Panc1 (cell line): ENCODE measurements at regions not wholly inside any gene's neighbourhood (a gene's known extent, or its start where the extent isn't known, plus 50 kb on each side); places are given as distances from the start of the nearest gene placed in this dataset.

Experiments used
- CTCF ChIP-seq: fragments of 450-650 bp; IDR thresholded peaks from 2 replicates; pipeline ENCODE4 v1.5.1; 2017; ENCODE audit warnings: mild to moderate bottlenecking
- POLR2AphosphoS5 ChIP-seq: IDR thresholded peaks from 2 replicates; pipeline ENCODE4 v1.6.1; 2012; ENCODE audit warnings: mild to moderate bottlenecking, low read depth, low read length, moderate library complexity
- REST ChIP-seq, 2 experiments: IDR thresholded peaks; 2 replicates each; pipeline ENCODE4 v1.6.1; 2011 to 2012; ENCODE audit warnings: low read depth in 2 of 2, control low read depth in 1 of 2, low read length in 1 of 2, mild to moderate bottlenecking in 1 of 2, moderate library complexity in 1 of 2; ENCODE audit not compliant: insufficient read depth in 1 of 2
- SIN3A ChIP-seq: IDR thresholded peaks from 2 replicates; pipeline ENCODE4 v1.6.1; 2012; ENCODE audit warnings: low read depth, mild to moderate bottlenecking, low read length, moderate library complexity, borderline replicate concordance; ENCODE audit not compliant: insufficient read depth
- TCF7L2 ChIP-seq: IDR thresholded peaks from 2 replicates; pipeline ENCODE4 v1.6.1; 2011; ENCODE audit warnings: mild to moderate bottlenecking, low read depth, low read length, inconsistent platforms

GRCh38 chr1:29452463-29453230, 216.3 kb downstream of the PTPRU start:
- no peak for TF ChIP-seq CTCF
- TF ChIP-seq POLR2AphosphoS5, result no peak
- no peak for TF ChIP-seq REST (IDR thresholded peaks at IDR 0.05; ENCODE audit: insufficient read depth in 1 of 2, low read depth in 2 of 2, low read length in 1 of 2)
- TF ChIP-seq SIN3A, result no peak
- no peak for TF ChIP-seq TCF7L2
